ENCODE measurements at regions not wholly inside any gene's neighbourhood (a gene's known extent, or its start where the extent isn't known, plus 50 kb on each side); places are given as distances from the start of the nearest gene placed in this dataset.
"Not testable (repeated sequence)": the region's sequence is repeated elsewhere in the genome, so short reads cannot be mapped to it uniquely, and the experiment has no call there.

- intact Hi-C loops (cut with DNase I); DNase-seq (ENCODE audit: low spot score): not testable (repeated sequence)
Measured at GRCh38 chr2:176796677-176797076, 415.9 kb upstream of the HNRNPA3 start.

- intact Hi-C loops (cut with DNase I): no loop called here
- DNase-seq (ENCODE audit: low spot score): no peak
Measured at GRCh38 chr2:176804392-176804791, 408.2 kb upstream of the HNRNPA3 start.

- intact Hi-C loops (cut with DNase I): no loop called here
- no peak for DNase-seq (ENCODE audit: low spot score)
Measured at GRCh38 chr2:176805345-176805744, 407.2 kb upstream of the HNRNPA3 start.

- no peak for DNase-seq (ENCODE audit: low spot score)
- intact Hi-C loops (cut with DNase I): loop anchor here (10.0 kb wide), 1 partner anchor 332 kb away; no protein-coding TSS in a partner anchor
Measured at GRCh38 chr2:176812246-176812775, 400.3 kb upstream of the HNRNPA3 start.

GRCh38 chr2:176813156-176813555, 399.4 kb upstream of the HNRNPA3 start:
- DNase-seq (ENCODE audit: low spot score): no peak
- intact Hi-C loops (cut with DNase I): loop anchor here (10.0 kb wide), 1 partner anchor 332 kb away; no protein-coding TSS in a partner anchor

- intact Hi-C loops (cut with DNase I): loop anchor here (10.0 kb wide), 1 partner anchor 331 kb away; no protein-coding TSS in a partner anchor
- DNase-seq (ENCODE audit: low spot score): no peak
Measured at GRCh38 chr2:176813621-176814049, 399.0 kb upstream of the HNRNPA3 start.

GRCh38 chr2:176814274-176814673, 398.3 kb upstream of the HNRNPA3 start:
- no peak for DNase-seq (ENCODE audit: low spot score)
- intact Hi-C loops (cut with DNase I): loop anchor here (10.0 kb wide), 1 partner anchor 331 kb away; no protein-coding TSS in a partner anchor

GRCh38 chr2:176814740-176815367, 397.7 kb upstream of the HNRNPA3 start:
- no peak for DNase-seq (ENCODE audit: low spot score)
- intact Hi-C loops (cut with DNase I): loop anchor here (5.0 to 10.0 kb wide), 4 partner anchors 163 to 688 kb away; partner anchors contain the start of gene HOXD8

- intact Hi-C loops (cut with DNase I): loop anchor here (5.0 to 10.0 kb wide), 4 partner anchors 165 to 690 kb away; partner anchors contain the start of gene HOXD8
- DNase-seq (ENCODE audit: low spot score): no peak
Measured at GRCh38 chr2:176817061-176817565, 395.5 kb upstream of the HNRNPA3 start.

GRCh38 chr2:176818076-176818475, 394.5 kb upstream of the HNRNPA3 start:
- no peak for DNase-seq (ENCODE audit: low spot score)
- intact Hi-C loops (cut with DNase I): loop anchor here (5.0 to 10.0 kb wide), 4 partner anchors 166 to 691 kb away; partner anchors contain the start of gene HOXD8

GRCh38 chr2:176818617-176819016, 394.0 kb upstream of the HNRNPA3 start:
- no peak for DNase-seq (ENCODE audit: low spot score)
- intact Hi-C loops (cut with DNase I): loop anchor here (5.0 to 10.0 kb wide), 4 partner anchors 166 to 691 kb away; partner anchors contain the start of gene HOXD8

GRCh38 chr2:176819306-176819705, 393.3 kb upstream of the HNRNPA3 start:
- intact Hi-C loops (cut with DNase I): loop anchor here (5.0 to 10.0 kb wide), 4 partner anchors 167 to 692 kb away; partner anchors contain the start of gene HOXD8
- DNase-seq (ENCODE audit: low spot score): no peak

GRCh38 chr2:176820371-176820932, 392.1 kb upstream of the HNRNPA3 start:
- no peak for DNase-seq (ENCODE audit: low spot score)
- intact Hi-C loops (cut with DNase I): no loop called here

GRCh38 chr2:176821350-176821749, 391.2 kb upstream of the HNRNPA3 start:
- DNase-seq (ENCODE audit: low spot score): no peak
- intact Hi-C loops (cut with DNase I): no loop called here

GRCh38 chr2:176822060-176822459, 390.5 kb upstream of the HNRNPA3 start:
- intact Hi-C loops (cut with DNase I): no loop called here
- DNase-seq (ENCODE audit: low spot score): no peak

- intact Hi-C loops (cut with DNase I): no loop called here
- DNase-seq (ENCODE audit: low spot score): no peak
Measured at GRCh38 chr2:176826356-176826755, 386.2 kb upstream of the HNRNPA3 start.

- intact Hi-C loops (cut with DNase I): no loop called here
- no peak for DNase-seq (ENCODE audit: low spot score)
Measured at GRCh38 chr2:176826984-176827668, 385.5 kb upstream of the HNRNPA3 start.

- DNase-seq (ENCODE audit: low spot score): no peak
- intact Hi-C loops (cut with DNase I): no loop called here
Measured at GRCh38 chr2:176830362-176830761, 382.2 kb upstream of the HNRNPA3 start.

GRCh38 chr2:176832086-176832485, 380.5 kb upstream of the HNRNPA3 start:
- DNase-seq (ENCODE audit: low spot score): no peak
- intact Hi-C loops (cut with DNase I): no loop called here

GRCh38 chr2:176833671-176834070, 378.9 kb upstream of the HNRNPA3 start:
- intact Hi-C loops (cut with DNase I): no loop called here
- DNase-seq (ENCODE audit: low spot score): no peak

Data from cardiac septum (tissue), 1 donor.